Endothelial cell of umbilical vein (primary cell): ENCODE measurements at regions not wholly inside any gene's neighbourhood (a gene's known extent, or its start where the extent isn't known, plus 50 kb on each side); places are given as distances from the start of the nearest gene placed in this dataset.

Source experiments
- EZH2 ChIP-seq: IDR thresholded peaks from 2 replicates; pipeline ENCODE4 v1.6.1; 2012; ENCODE audit warnings: borderline replicate concordance, low read depth, mild to moderate bottlenecking, moderate library complexity, low read length, inconsistent platforms; ENCODE audit not compliant: severe bottlenecking
- GATA2 ChIP-seq: IDR thresholded peaks from 2 replicates; pipeline ENCODE4 v1.7.0; 2011; ENCODE audit warnings: low read depth, mild to moderate bottlenecking, moderate library complexity, mixed read lengths, low read length; ENCODE audit not compliant: insufficient read length, insufficient read depth
- POLR2A ChIP-seq: IDR thresholded peaks from 2 replicates; pipeline ENCODE4 v1.6.1; 2012; ENCODE audit warnings: low read depth, mild to moderate bottlenecking, control low read depth, low read length
- POLR2AphosphoS5 ChIP-seq: IDR thresholded peaks from 2 replicates; pipeline ENCODE4 v1.6.1; 2012; ENCODE audit warnings: low read depth, mild to moderate bottlenecking, control low read depth, low read length, moderate library complexity; ENCODE audit not compliant: insufficient read depth
- TF ChIP-seq, protein P1 (sequence below), 2 donors: IDR thresholded peaks; 1 replicate in 1 of 2; 2 replicates in 1 of 2; pipeline ENCODE4 v1.5.1; 2011; ENCODE audit warnings: low read length in 2 of 2, mild to moderate bottlenecking in 2 of 2, moderate library complexity in 2 of 2, control low read depth in 1 of 2, inconsistent platforms in 1 of 2, low read depth in 1 of 2; ENCODE audit not compliant: insufficient read depth in 1 of 2; ENCODE audit errors: extremely low read depth in 1 of 2

DNA sequence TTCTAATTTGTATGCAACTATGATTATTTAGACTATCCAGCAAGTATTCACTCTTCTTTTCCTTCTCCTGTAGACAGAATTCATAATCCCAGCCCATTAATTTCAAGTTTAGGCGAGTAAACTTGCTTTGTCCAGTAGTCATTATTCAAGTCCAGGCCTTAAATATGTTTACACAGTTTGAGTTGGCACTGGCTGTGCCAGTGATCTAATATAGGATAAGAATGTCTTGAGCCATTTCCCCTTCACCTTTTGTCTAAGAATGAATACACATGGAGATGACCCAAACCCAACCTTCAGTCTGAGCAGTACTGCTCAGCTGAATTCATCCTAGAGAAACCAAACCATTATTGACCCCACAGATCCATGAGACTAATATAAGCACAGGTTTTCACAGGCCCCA lies 930.4 kb upstream of the CDH8 start:
- TF ChIP-seq, protein P1, sequence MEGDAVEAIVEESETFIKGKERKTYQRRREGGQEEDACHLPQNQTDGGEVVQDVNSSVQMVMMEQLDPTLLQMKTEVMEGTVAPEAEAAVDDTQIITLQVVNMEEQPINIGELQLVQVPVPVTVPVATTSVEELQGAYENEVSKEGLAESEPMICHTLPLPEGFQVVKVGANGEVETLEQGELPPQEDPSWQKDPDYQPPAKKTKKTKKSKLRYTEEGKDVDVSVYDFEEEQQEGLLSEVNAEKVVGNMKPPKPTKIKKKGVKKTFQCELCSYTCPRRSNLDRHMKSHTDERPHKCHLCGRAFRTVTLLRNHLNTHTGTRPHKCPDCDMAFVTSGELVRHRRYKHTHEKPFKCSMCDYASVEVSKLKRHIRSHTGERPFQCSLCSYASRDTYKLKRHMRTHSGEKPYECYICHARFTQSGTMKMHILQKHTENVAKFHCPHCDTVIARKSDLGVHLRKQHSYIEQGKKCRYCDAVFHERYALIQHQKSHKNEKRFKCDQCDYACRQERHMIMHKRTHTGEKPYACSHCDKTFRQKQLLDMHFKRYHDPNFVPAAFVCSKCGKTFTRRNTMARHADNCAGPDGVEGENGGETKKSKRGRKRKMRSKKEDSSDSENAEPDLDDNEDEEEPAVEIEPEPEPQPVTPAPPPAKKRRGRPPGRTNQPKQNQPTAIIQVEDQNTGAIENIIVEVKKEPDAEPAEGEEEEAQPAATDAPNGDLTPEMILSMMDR (IDR thresholded peaks at IDR 0.05; ENCODE audit: extremely low read depth in 1 of 2, insufficient read depth in 1 of 2, low read depth in 1 of 2, low read length in 2 of 2) = no peak
- no peak for TF ChIP-seq EZH2
- TF ChIP-seq GATA2 = no peak
- no peak for TF ChIP-seq POLR2A
- no peak for TF ChIP-seq POLR2AphosphoS5
